Neuronal stem cell (in vitro differentiated cells): ENCODE measurements at regions not wholly inside any gene's neighbourhood (a gene's known extent, or its start where the extent isn't known, plus 50 kb on each side); places are given as distances from the start of the nearest gene placed in this dataset.

Source experiments
- DNase-seq: peaks from one replicate; pipeline ENCODE4 v3.0.0-alpha.2; 2013; ENCODE audit warnings: low spot score
- H2AFZ ChIP-seq: one replicate; pipeline ENCODE4 v1.6.1; 2013; ENCODE audit warnings: mild to moderate bottlenecking, low read length, inconsistent platforms
- H2AK5ac ChIP-seq: 2 replicates; pipeline ENCODE4 v1.6.1; 2013; ENCODE audit warnings: low read depth, mild to moderate bottlenecking, inconsistent platforms, low read length, moderate library complexity, mixed read lengths
- H2BK120ac ChIP-seq: 2 replicates; pipeline ENCODE4 v1.6.1; 2013; ENCODE audit warnings: low read depth, mild to moderate bottlenecking, inconsistent platforms, low read length, moderate library complexity, mixed read lengths
- H2BK12ac ChIP-seq: one replicate; pipeline ENCODE4 v1.6.1; 2013; ENCODE audit warnings: low read length, inconsistent platforms
- H2BK15ac ChIP-seq: 2 replicates; pipeline ENCODE4 v1.6.1; 2013; ENCODE audit warnings: mild to moderate bottlenecking, low read length, inconsistent platforms, mixed read lengths
- H2BK5ac ChIP-seq: one replicate; pipeline ENCODE4 v1.6.1; 2013; ENCODE audit warnings: inconsistent platforms, mild to moderate bottlenecking, low read length, moderate library complexity
- H3K14ac ChIP-seq: one replicate; pipeline ENCODE4 v1.6.1; 2013; ENCODE audit warnings: low read length, inconsistent platforms
- H3K18ac ChIP-seq: 2 replicates; pipeline ENCODE4 v1.6.1; 2013; ENCODE audit warnings: low read length, inconsistent platforms
- H3K23ac ChIP-seq: 2 replicates; pipeline ENCODE4 v1.6.1; 2013; ENCODE audit warnings: low read depth, mild to moderate bottlenecking, mixed read lengths, low read length, inconsistent platforms; ENCODE audit not compliant: poor library complexity
- H3K27ac ChIP-seq: replicated peaks from 3 replicates; pipeline ENCODE4 v1.5.1; 2013; ENCODE audit warnings: low read length, inconsistent platforms
- H3K27me3 ChIP-seq, 3 experiments: 2 replicates each; pipeline ENCODE4 v1.6.1; 2013; ENCODE audit warnings: low read length in 3 of 3, mild to moderate bottlenecking in 2 of 3, inconsistent platforms in 1 of 3, low read depth in 1 of 3, mixed read lengths in 1 of 3, moderate library complexity in 1 of 3; ENCODE audit not compliant: control insufficient read depth in 3 of 3, insufficient read depth in 3 of 3
- H3K36me3 ChIP-seq, 2 donors: replicated peaks in 1 of 2; 2 replicates each; pipeline ENCODE4 v1.6.1; 2013; ENCODE audit warnings: low read length in 2 of 2; ENCODE audit not compliant: control insufficient read depth in 2 of 2, insufficient read depth in 2 of 2
- H3K4ac ChIP-seq: 2 replicates; pipeline ENCODE4 v1.6.1; 2013; ENCODE audit warnings: inconsistent platforms, mild to moderate bottlenecking, low read length, moderate library complexity
- H3K4me1 ChIP-seq, 2 donors: 1 replicate in 1 of 2; 2 replicates in 1 of 2; pipeline ENCODE4 v1.6.1; 2013; ENCODE audit warnings: low read length in 2 of 2, low read depth in 1 of 2; ENCODE audit not compliant: control insufficient read depth in 2 of 2, insufficient read depth in 1 of 2
- H3K4me2 ChIP-seq: one replicate; pipeline ENCODE4 v1.6.1; 2013; ENCODE audit warnings: mild to moderate bottlenecking, low read length, inconsistent platforms; ENCODE audit not compliant: insufficient read depth, poor library complexity, severe bottlenecking
- H3K4me3 ChIP-seq, 2 donors: 2 replicates each; pipeline ENCODE4 v1.5.1; 2013; ENCODE audit warnings: low read length in 2 of 2, mild to moderate bottlenecking in 2 of 2, inconsistent platforms in 1 of 2, moderate library complexity in 1 of 2
- H3K79me1 ChIP-seq: one replicate; pipeline ENCODE4 v1.6.1; 2013; ENCODE audit warnings: low read depth, mild to moderate bottlenecking, inconsistent platforms, low read length, moderate library complexity
- H3K9ac ChIP-seq: one replicate; pipeline ENCODE4 v1.6.1; 2013; ENCODE audit warnings: mild to moderate bottlenecking, low read depth, low read length, inconsistent platforms; ENCODE audit not compliant: poor library complexity
- H3K9me3 ChIP-seq, 2 donors: replicated peaks in 1 of 2; 2 replicates each; pipeline versions ENCODE3 to v1.6.1; 2013; ENCODE audit warnings: low read length in 2 of 2, mild to moderate bottlenecking in 2 of 2, inconsistent platforms in 1 of 2, low read depth in 1 of 2, mixed read lengths in 1 of 2, moderate library complexity in 1 of 2; ENCODE audit not compliant: control insufficient read depth in 2 of 2, insufficient read depth in 1 of 2
- H4K8ac ChIP-seq: one replicate; pipeline ENCODE4 v1.6.1; 2013; ENCODE audit warnings: low read depth, mild to moderate bottlenecking, inconsistent platforms, low read length, moderate library complexity
- H4K91ac ChIP-seq: one replicate; pipeline ENCODE4 v1.6.1; 2013; ENCODE audit warnings: low read length, low read depth, mild to moderate bottlenecking, inconsistent platforms; ENCODE audit not compliant: poor library complexity
- WGBS, 2 donors: extraction: QIAGEN DNeasy Blood & Tissue Kit; methylation state at CpG; one replicate each; pipeline ENCODE4 v1.1.7; 2013; ENCODE audit warnings: missing lambda C conversion rate in 2 of 2, mixed read lengths in 1 of 2; ENCODE audit not compliant: insufficient read length in 2 of 2, insufficient replicate concordance in 1 of 2; ENCODE audit errors: extremely low coverage in 2 of 2; 5-methylcytosine and 5-hydroxymethylcytosine counted together

DNA sequence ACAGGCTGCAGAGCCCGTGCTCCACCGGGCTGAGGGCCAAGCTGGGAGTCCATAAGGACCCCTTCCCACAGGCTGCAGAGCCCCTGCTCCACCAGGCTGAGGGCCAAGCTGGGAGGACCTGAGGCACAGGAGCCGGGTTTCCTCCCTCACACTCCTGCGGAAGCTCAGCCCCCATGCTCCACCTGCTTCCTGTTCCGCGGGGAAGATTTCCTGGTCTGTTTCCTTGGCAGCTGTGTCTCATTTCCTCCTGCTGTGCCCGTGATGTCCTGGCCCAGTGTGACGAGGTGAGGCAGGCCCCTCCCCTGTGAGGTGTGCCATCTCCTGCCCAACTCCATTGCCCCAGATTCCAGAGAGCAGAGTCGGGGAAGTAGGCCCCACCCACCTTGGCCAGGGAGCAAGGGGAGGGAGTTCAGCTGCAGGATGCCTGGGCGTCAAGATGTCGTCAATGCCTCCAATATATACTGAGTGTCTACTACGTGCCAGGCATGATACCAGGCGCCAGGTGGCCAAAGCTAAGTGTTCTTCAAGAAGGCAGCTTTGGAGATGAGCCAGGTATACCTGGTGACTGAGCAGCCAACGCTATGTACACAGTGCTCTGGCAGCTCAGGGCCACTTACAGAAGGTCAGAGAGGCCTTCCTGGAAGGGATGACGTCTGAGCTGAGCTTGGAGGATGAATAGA, 58.8 kb downstream of the NAV1 start:
- Histone ChIP-seq H3K9ac (no peak overlapping the region), H3K4me3 (no peak overlapping the region), H3K18ac (no peak overlapping the region), H2AFZ (no peak overlapping the region), H3K27ac (no peak overlapping the region), H3K4me1 (peaks cover 0 to 2% of the 10 kb centered on the region in 2 donors), H3K14ac (peak overlapping the region; percentile 3), H3K79me1 (no peaks in the 10 kb centered on the region), H3K27me3 (peaks cover 0 to 2% (median 0%) of the 10 kb centered on the region in 3 experiments), H4K91ac (no peak overlapping the region), H2AK5ac (no peak overlapping the region), H3K23ac (peak overlapping the region; percentile 56), H2BK120ac (no peak overlapping the region), H4K8ac (peak overlapping the region; percentile 74), H2BK15ac (no peak overlapping the region), H2BK12ac (no peak overlapping the region), H3K4me2 (no peak overlapping the region), H3K9me3 (no peaks in the 10 kb centered on the region), H3K4ac (no peak overlapping the region), H3K36me3 (no peaks in the 10 kb centered on the region), H2BK5ac (no peak overlapping the region)
- WGBS, 2 donors, result no CpG with 5 or more reads among the region's 15 CpGs
- no peak for DNase-seq

GRCh38 chr1:201598396-201598795, 59.5 kb downstream of the NAV1 start:
- no peaks in the 10 kb centered on the region for H3K9me3 ChIP-seq
- no peaks in the 10 kb centered on the region for H3K27me3 ChIP-seq
- H3K4me2 ChIP-seq, result no peak overlapping the region
- no peak overlapping the region for H3K23ac ChIP-seq
- no peak for DNase-seq
- no peak overlapping the region for H2BK15ac ChIP-seq
- H2BK5ac ChIP-seq, result no peak overlapping the region
- H3K27ac ChIP-seq, result no peak overlapping the region
- H4K91ac ChIP-seq, result no peak overlapping the region
- H2BK12ac ChIP-seq, result no peak overlapping the region
- no peak overlapping the region for H3K9ac ChIP-seq
- no peak overlapping the region for H2BK120ac ChIP-seq
- no peak overlapping the region for H2AK5ac ChIP-seq
- H3K36me3 ChIP-seq, result no peaks in the 10 kb centered on the region
- no peak overlapping the region for H3K14ac ChIP-seq
- no peaks in the 10 kb centered on the region for H3K79me1 ChIP-seq
- peaks cover 0 to 2% of the 10 kb centered on the region in 2 donors for H3K4me1 ChIP-seq
- no peak overlapping the region for H4K8ac ChIP-seq
- H2AFZ ChIP-seq, result no peak overlapping the region
- WGBS, 2 donors, result no CpG with 5 or more reads among the region's 10 CpGs
- H3K4me3 ChIP-seq, result no peak overlapping the region
- no peak overlapping the region for H3K4ac ChIP-seq
- no peak overlapping the region for H3K18ac ChIP-seq

DNA sequence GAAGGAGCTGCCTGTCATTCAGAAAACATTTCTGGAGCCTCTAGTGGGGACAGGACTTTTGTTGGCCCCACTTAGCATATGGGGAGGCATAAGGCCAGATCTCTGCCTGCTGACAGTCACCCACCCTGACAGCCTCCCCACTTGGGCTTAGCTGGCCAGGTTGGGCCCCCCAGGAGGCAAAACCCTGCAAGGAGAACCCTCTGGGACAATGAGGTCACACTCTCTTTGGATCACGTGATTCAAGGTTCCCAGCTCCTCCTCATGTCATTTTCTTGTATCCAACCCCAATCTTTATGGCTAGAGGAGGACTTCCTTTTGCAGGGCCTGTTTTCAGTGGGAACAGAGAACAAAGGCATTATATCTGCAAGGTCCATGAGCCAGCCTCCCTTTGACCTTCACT, 60.0 kb downstream of the NAV1 start:
- no CpG with 5 or more reads among the region's 1 CpG for WGBS, 2 donors
- no peak overlapping the region for H3K27ac ChIP-seq

DNA sequence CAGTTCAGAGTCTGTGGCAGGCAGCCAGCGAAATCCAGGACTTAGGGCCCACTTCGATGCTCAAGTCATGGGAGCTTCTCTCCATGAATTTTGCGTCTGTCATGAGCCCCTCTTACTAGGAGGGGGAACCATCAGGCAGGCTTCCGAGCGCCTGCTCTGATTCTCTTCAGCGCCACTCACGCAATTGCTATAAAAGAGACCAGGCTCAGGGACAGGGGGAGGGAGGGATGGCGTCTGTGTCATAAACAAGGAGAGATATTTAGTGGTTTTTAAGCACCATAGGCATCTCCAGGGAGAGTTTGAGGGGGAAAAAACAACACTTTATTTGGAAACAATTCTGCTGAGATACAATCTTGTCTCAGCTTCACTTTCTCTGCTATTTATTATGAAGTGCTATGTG, 60.6 kb downstream of the NAV1 start:
- Histone ChIP-seq H3K79me1 (no peaks in the 10 kb centered on the region), H3K27ac (no peak overlapping the region), H2AK5ac (no peak overlapping the region), H4K8ac (no peak overlapping the region), H3K14ac (no peak overlapping the region), H3K36me3 (no peaks in the 10 kb centered on the region), H2BK120ac (no peak overlapping the region), H2BK12ac (no peak overlapping the region), H3K4ac (no peak overlapping the region), H3K4me2 (no peak overlapping the region), H2AFZ (no peak overlapping the region), H3K9me3 (no peaks in the 10 kb centered on the region), H3K18ac (no peak overlapping the region), H3K9ac (no peak overlapping the region), H3K23ac (no peak overlapping the region), H2BK15ac (no peak overlapping the region), H2BK5ac (no peak overlapping the region), H4K91ac (no peak overlapping the region), H3K4me1 (peaks cover 0 to 2% of the 10 kb centered on the region in 2 donors), H3K27me3 (no peaks in the 10 kb centered on the region), H3K4me3 (no peak overlapping the region)
- DNase-seq, result no peak
- no CpG with 5 or more reads among the region's 8 CpGs for WGBS, 2 donors

More for the DNA sequence above, 60.0 kb downstream of the NAV1 start:
- no peak overlapping the region for H4K8ac ChIP-seq
- no peak overlapping the region for H2BK12ac ChIP-seq
- no peak overlapping the region for H3K4me3 ChIP-seq
- no peak overlapping the region for H3K4me2 ChIP-seq
- no peak overlapping the region for H2BK5ac ChIP-seq
- H3K79me1 ChIP-seq, result no peaks in the 10 kb centered on the region
- H3K4ac ChIP-seq, result no peak overlapping the region
- no peak overlapping the region for H2BK15ac ChIP-seq
- H2AK5ac ChIP-seq, result no peak overlapping the region
- no peak overlapping the region for H3K9ac ChIP-seq
- no peak overlapping the region for H2BK120ac ChIP-seq
- no peak overlapping the region for H4K91ac ChIP-seq
- DNase-seq, result no peak
- H2AFZ ChIP-seq, result no peak overlapping the region
- no peak overlapping the region for H3K18ac ChIP-seq
- no peaks in the 10 kb centered on the region for H3K9me3 ChIP-seq
- no peak overlapping the region for H3K14ac ChIP-seq
- H3K36me3 ChIP-seq, result no peaks in the 10 kb centered on the region
- H3K4me1 ChIP-seq, result peaks cover 0 to 2% of the 10 kb centered on the region in 2 donors
- H3K27me3 ChIP-seq, result no peaks in the 10 kb centered on the region
- H3K23ac ChIP-seq, result no peak overlapping the region
